Large intestine (tissue), 3 donors: ENCODE measurements at regions not wholly inside any gene's neighbourhood (a gene's known extent, or its start where the extent isn't known, plus 50 kb on each side); places are given as distances from the start of the nearest gene placed in this dataset.
"Not testable (repeated sequence)": the region's sequence is repeated elsewhere in the genome, so short reads cannot be mapped to it uniquely, and the experiment has no call there.

Source experiments
- DNase-seq, 2 donors: peaks; one replicate each; pipeline versions ENCODE4 v3.0.0 to v3.0.0-alpha.2; 2013
- H3K27ac ChIP-seq: one replicate; pipeline ENCODE4 v1.5.1; 2013; ENCODE audit warnings: low read length
- H3K27me3 ChIP-seq: 2 replicates; pipeline ENCODE4 v1.6.1; 2013; ENCODE audit warnings: low read length; ENCODE audit not compliant: control insufficient read depth, insufficient read depth
- H3K36me3 ChIP-seq: 2 replicates; pipeline ENCODE4 v1.6.1; 2013; ENCODE audit warnings: low read length; ENCODE audit not compliant: control insufficient read depth, insufficient read depth
- H3K4me1 ChIP-seq: one replicate; pipeline ENCODE4 v1.6.1; 2013; ENCODE audit warnings: low read length; ENCODE audit not compliant: control insufficient read depth, insufficient read depth
- H3K4me3 ChIP-seq: one replicate; pipeline ENCODE4 v1.5.1; 2013; ENCODE audit warnings: low read length
- H3K9me3 ChIP-seq: one replicate; pipeline ENCODE4 v1.6.1; 2013; ENCODE audit warnings: mild to moderate bottlenecking, low read depth, low read length, moderate library complexity; ENCODE audit not compliant: control insufficient read depth
- WGBS: methylation state at CpG from one replicate; pipeline ENCODE4 v1.1.5; 2013; ENCODE audit warnings: low lambda C conversion rate; ENCODE audit not compliant: insufficient coverage; 5-methylcytosine and 5-hydroxymethylcytosine counted together

GRCh38 chr1:74937176-74937575 lies 197.0 kb upstream of the LHX8 start:
- Histone ChIP-seq H3K27ac (no peak overlapping the region), H3K9me3 (no peaks in the 10 kb centered on the region), H3K4me1 (no peaks in the 10 kb centered on the region), H3K4me3 (no peak overlapping the region), H3K27me3 (no peaks in the 10 kb centered on the region), H3K36me3 (no peaks in the 10 kb centered on the region)
- DNase-seq, result peak in 1 of 2 donors; percentile 7
- no CpG with 5 or more reads among the region's 1 CpG for WGBS

- no peak for DNase-seq
- no CpG with 5 or more reads among the region's 1 CpG for WGBS
- Histone ChIP-seq H3K27ac (no peak overlapping the region), H3K27me3 (no peaks in the 10 kb centered on the region), H3K4me1 (no peaks in the 10 kb centered on the region), H3K9me3 (no peaks in the 10 kb centered on the region), H3K4me3 (no peak overlapping the region), H3K36me3 (no peaks in the 10 kb centered on the region)
Measured at GRCh38 chr1:74943046-74943445, 191.1 kb upstream of the LHX8 start.

GRCh38 chr1:74946388-74946787 lies 187.8 kb upstream of the LHX8 start:
- no peak for DNase-seq
- no peaks in the 10 kb centered on the region for H3K4me1 ChIP-seq
- H3K27me3 ChIP-seq, result no peaks in the 10 kb centered on the region
- WGBS, result 80% methylated on average over 1 of the region's 2 CpGs
- no peak overlapping the region for H3K4me3 ChIP-seq
- H3K36me3 ChIP-seq, result no peaks in the 10 kb centered on the region
- no peak overlapping the region for H3K27ac ChIP-seq
- H3K9me3 ChIP-seq, result no peaks in the 10 kb centered on the region

GRCh38 chr1:74949348-74949747 lies 184.8 kb upstream of the LHX8 start:
- WGBS, result 100% methylated on average over 1 of the region's 2 CpGs
- H3K36me3 ChIP-seq, H3K4me1 ChIP-seq, H3K4me3 ChIP-seq, H3K27me3 ChIP-seq, H3K27ac ChIP-seq, DNase-seq, H3K9me3 ChIP-seq: not testable (repeated sequence)

GRCh38 chr1:74951981-74952380 lies 182.2 kb upstream of the LHX8 start:
- not testable (repeated sequence) for H3K27ac ChIP-seq, H3K4me3 ChIP-seq, H3K4me1 ChIP-seq, H3K27me3 ChIP-seq, H3K9me3 ChIP-seq, DNase-seq, H3K36me3 ChIP-seq
- no CpG with 5 or more reads among the region's 23 CpGs for WGBS

GRCh38 chr1:74952786-74953185 lies 181.4 kb upstream of the LHX8 start:
- DNase-seq, result no peak
- H3K27ac ChIP-seq, result no peak overlapping the region
- no peak overlapping the region for H3K4me3 ChIP-seq
- H3K36me3 ChIP-seq, result no peaks in the 10 kb centered on the region
- no peaks in the 10 kb centered on the region for H3K9me3 ChIP-seq
- H3K4me1 ChIP-seq, result no peaks in the 10 kb centered on the region
- H3K27me3 ChIP-seq, result no peaks in the 10 kb centered on the region
- 74% methylated on average over 2 of the region's 3 CpGs for WGBS

GRCh38 chr1:74953622-74954021 lies 180.6 kb upstream of the LHX8 start:
- H3K27ac ChIP-seq, result no peak overlapping the region
- H3K4me1 ChIP-seq, result no peaks in the 10 kb centered on the region
- no peak overlapping the region for H3K4me3 ChIP-seq
- DNase-seq, result no peak
- H3K9me3 ChIP-seq, result no peaks in the 10 kb centered on the region
- no peaks in the 10 kb centered on the region for H3K27me3 ChIP-seq
- WGBS, result 60% methylated on average over 1 of the region's 3 CpGs
- H3K36me3 ChIP-seq, result no peaks in the 10 kb centered on the region

- no CpG with 5 or more reads among the region's 2 CpGs for WGBS
- no peak overlapping the region for H3K27ac ChIP-seq
- no peaks in the 10 kb centered on the region for H3K4me1 ChIP-seq
- DNase-seq, result no peak
- H3K9me3 ChIP-seq, result no peaks in the 10 kb centered on the region
- no peak overlapping the region for H3K4me3 ChIP-seq
- no peaks in the 10 kb centered on the region for H3K27me3 ChIP-seq
- no peaks in the 10 kb centered on the region for H3K36me3 ChIP-seq
Measured at GRCh38 chr1:74963120-74963519, 171.1 kb upstream of the LHX8 start.

GRCh38 chr1:74964508-74965102 lies 169.6 kb upstream of the LHX8 start:
- 80% methylated on average over 1 of the region's 9 CpGs for WGBS
- Histone ChIP-seq H3K36me3 (no peaks in the 10 kb centered on the region), H3K4me1 (no peaks in the 10 kb centered on the region), H3K27me3 (no peaks in the 10 kb centered on the region), H3K27ac (no peak overlapping the region), H3K9me3 (no peaks in the 10 kb centered on the region), H3K4me3 (no peak overlapping the region)
- DNase-seq, result peak in 1 of 2 donors; percentile 19

- H3K4me3 ChIP-seq, result no peak overlapping the region
- no peaks in the 10 kb centered on the region for H3K36me3 ChIP-seq
- H3K27me3 ChIP-seq, result no peaks in the 10 kb centered on the region
- H3K9me3 ChIP-seq, result no peaks in the 10 kb centered on the region
- no peak overlapping the region for H3K27ac ChIP-seq
- H3K4me1 ChIP-seq, result no peaks in the 10 kb centered on the region
- WGBS, result 60% methylated on average over 1 of the region's 2 CpGs
- no peak for DNase-seq
Measured at GRCh38 chr1:74969566-74970135, 164.5 kb upstream of the LHX8 start.

GRCh38 chr1:74971982-74972381 lies 162.2 kb upstream of the LHX8 start:
- no peak for DNase-seq
- no peaks in the 10 kb centered on the region for H3K36me3 ChIP-seq
- H3K4me3 ChIP-seq, result no peak overlapping the region
- no peaks in the 10 kb centered on the region for H3K4me1 ChIP-seq
- no peaks in the 10 kb centered on the region for H3K9me3 ChIP-seq
- H3K27me3 ChIP-seq, result no peaks in the 10 kb centered on the region
- no peak overlapping the region for H3K27ac ChIP-seq
- WGBS, result no CpG with 5 or more reads among the region's 2 CpGs
